ENCODE measurements at regions not wholly inside any gene's neighbourhood (a gene's known extent, or its start where the extent isn't known, plus 50 kb on each side); places are given as distances from the start of the nearest gene placed in this dataset.

DNA sequence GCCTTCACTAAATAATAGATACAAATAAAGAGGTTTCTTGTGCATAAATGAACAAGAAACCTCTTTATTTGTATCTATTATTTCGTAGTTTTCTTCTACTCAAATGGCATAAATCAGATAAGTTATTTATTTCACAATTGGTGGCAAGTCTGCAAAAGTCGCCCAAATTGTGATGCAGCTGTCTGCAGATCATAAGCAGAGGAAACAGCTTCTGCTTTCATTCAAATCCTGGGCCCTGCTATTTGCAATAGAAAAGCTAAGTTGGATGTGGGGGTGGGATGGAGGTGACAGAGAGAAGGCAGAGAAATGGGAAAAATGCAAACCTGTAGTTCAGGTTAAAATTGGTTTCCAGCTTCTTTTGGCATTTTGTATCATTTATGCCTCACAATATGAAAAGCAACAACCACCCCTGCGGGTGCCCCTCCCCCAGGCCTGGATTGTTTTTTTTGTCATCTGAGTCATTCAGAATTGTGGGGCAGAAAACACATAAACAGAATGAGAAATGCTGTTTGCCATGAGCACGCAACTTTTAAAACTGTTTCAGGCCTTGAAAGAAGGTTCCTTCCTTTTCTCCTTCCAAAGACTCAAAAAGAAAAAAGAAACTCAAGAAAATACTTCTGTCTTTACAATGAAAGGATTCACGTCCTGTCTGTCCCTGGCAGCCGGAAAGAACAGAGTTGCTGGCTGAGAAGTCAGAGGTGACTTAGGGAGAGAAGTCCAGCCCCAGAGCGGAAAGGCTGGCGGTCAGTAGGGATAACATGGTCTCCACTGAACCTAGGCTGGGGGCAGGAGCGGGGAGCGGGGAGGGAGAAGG lies 132.9 kb downstream of the BAMBI start:
- TF ChIP-seq, protein P1, sequence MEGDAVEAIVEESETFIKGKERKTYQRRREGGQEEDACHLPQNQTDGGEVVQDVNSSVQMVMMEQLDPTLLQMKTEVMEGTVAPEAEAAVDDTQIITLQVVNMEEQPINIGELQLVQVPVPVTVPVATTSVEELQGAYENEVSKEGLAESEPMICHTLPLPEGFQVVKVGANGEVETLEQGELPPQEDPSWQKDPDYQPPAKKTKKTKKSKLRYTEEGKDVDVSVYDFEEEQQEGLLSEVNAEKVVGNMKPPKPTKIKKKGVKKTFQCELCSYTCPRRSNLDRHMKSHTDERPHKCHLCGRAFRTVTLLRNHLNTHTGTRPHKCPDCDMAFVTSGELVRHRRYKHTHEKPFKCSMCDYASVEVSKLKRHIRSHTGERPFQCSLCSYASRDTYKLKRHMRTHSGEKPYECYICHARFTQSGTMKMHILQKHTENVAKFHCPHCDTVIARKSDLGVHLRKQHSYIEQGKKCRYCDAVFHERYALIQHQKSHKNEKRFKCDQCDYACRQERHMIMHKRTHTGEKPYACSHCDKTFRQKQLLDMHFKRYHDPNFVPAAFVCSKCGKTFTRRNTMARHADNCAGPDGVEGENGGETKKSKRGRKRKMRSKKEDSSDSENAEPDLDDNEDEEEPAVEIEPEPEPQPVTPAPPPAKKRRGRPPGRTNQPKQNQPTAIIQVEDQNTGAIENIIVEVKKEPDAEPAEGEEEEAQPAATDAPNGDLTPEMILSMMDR (IDR thresholded peaks at IDR 0.05) = no peak
- Histone ChIP-seq H3K4me1 (ENCODE audit: control insufficient read depth in 1 of 2, low read depth in 2 of 2) (peaks cover 10 to 36% of the 10 kb centered on the region in 2 donors), H3K27ac (no peak overlapping the region), H3K4me3 (no peak overlapping the region), H3K9me3 (no peaks in the 10 kb centered on the region), H3K27me3 (replicated peaks; ENCODE audit: insufficient read depth) (no peaks in the 10 kb centered on the region), H3K36me3 (no peaks in the 10 kb centered on the region)
- ATAC-seq (ENCODE audit: insufficient number of reproducible peaks, low FRiP score, low read depth) (no peak), DNase-seq (ENCODE audit: low spot score) (no peak)

DNA sequence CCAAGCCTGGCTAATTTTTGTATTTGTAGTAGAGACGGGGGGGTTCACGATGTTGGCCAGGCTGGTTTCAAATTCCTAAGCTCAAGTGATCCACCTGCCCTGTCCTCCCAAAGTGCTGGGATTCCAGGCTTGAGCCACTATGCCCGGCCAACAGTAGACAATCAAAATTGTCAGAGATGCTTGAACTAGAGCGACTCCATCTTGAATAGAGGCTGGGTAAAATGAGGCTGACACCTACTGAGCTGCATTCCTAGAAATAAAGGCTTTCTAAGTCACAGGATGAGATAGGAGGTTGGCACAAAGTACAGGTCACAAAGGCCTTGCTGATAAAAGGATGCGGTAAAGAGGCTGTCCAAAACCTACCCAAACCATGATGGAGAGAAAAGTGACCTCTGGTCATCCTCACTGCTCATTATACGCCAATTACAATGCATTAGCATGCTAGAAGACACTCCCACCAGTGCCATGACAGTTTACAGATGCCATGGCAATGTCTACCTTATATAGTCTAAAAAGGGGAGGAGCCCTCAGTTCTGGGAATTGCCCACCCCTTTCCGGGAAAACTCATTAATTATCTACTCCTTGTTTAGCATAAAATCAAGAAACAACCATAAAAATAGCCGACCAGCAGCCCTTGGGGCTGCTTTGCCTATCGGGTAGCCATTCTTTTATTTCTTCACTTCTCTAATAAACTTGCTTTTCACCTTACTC lies 134.5 kb downstream of the BAMBI start:
- H3K27ac ChIP-seq = no peak overlapping the region
- DNase-seq (ENCODE audit: low spot score) (no peak), ATAC-seq (ENCODE audit: insufficient number of reproducible peaks, low FRiP score, low read depth) (no peak)
- H3K36me3 ChIP-seq = no peaks in the 10 kb centered on the region
- no peaks in the 10 kb centered on the region for H3K27me3 ChIP-seq (replicated peaks; ENCODE audit: insufficient read depth)
- no peaks in the 10 kb centered on the region for H3K9me3 ChIP-seq
- TF ChIP-seq, protein P1 (IDR thresholded peaks at IDR 0.05) = no peak
- H3K4me3 ChIP-seq = no peak overlapping the region
- H3K4me1 ChIP-seq (ENCODE audit: control insufficient read depth in 1 of 2, low read depth in 2 of 2) = peaks cover 6 to 26% of the 10 kb centered on the region in 2 donors

DNA sequence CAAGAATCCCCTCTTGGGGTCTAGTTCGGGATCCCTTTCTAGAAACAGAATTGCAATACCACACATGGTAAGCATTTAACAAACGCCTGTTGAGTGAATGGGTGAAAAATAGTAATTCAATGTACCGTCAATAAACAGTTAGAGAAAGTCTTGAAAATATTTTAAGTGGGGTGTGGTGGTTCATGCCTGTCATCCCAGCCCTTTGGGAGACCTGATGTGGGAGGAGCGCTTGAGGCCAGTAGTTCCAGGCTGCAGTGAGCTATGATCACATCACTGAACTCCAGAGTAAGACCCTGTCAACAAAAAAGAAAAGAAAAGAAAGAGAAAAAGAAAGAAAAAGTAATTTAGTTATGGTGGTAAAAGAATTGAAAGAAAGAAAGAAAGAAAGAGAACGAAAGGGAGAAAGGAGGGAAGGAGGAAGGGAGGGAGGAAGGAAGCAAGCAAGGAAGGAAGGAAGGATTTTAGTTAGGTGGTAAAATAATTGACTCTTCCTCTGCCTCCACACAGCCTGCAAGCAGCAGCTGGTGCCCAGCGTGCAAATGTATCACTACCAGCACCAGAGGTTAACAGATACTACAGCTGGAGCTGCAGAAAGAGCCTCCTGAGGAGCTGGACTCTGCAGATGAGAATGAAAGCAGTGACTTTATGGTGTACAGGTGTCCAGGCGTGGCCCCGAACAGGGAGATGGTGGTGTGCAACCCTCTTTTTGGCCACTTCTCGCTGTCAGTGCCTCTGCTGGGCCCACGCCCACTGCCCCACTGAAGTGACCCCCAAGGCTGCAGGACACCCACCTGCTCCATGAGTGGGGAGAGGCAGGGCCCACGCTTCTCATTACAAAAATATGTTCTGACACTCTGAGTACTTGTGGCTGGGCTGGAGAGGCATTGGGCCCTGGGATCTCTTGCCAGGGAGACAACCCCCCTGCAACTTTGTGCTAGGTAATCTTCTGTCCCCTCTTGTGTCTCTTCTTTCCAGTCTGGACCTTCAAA lies 135.4 kb downstream of the BAMBI start:
- no peak for ATAC-seq (ENCODE audit: insufficient number of reproducible peaks, low FRiP score, low read depth)
- Histone ChIP-seq H3K36me3 (no peaks in the 10 kb centered on the region), H3K27ac (no peak overlapping the region), H3K9me3 (no peaks in the 10 kb centered on the region), H3K27me3 (replicated peaks; ENCODE audit: insufficient read depth) (no peaks in the 10 kb centered on the region), H3K4me1 (ENCODE audit: control insufficient read depth in 1 of 2, low read depth in 2 of 2) (peaks cover 4 to 17% of the 10 kb centered on the region in 2 donors), H3K4me3 (no peak overlapping the region)
- DNase-seq (ENCODE audit: low spot score) = no peak
- TF ChIP-seq, protein P1 (IDR thresholded peaks at IDR 0.05) = no peak

DNA sequence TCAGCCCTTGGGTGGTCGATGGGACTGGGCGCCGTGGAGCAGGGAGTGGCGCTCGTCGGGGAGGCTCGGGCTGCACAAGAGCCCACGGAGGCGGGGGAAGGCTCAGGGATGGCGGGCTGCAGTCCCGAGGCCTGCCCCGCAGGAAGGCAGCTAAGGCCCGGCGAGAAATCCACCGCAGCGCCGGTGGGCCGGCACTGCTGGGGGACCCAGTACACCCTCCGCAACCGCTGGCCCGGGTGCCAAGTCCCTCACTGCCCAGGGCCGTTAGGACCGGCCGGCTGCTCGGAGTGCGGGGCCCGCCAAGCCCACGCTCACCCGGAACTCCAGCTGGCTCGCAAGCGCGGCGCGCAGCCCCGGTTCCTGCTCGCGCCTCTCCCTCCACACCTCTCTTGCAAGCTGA lies 138.4 kb downstream of the BAMBI start:
- DNase-seq (ENCODE audit: low spot score) (no peak), ATAC-seq (ENCODE audit: insufficient number of reproducible peaks, low FRiP score, low read depth) (no peak)
- no peak overlapping the region for H3K27ac ChIP-seq
- no peaks in the 10 kb centered on the region for H3K36me3 ChIP-seq
- H3K9me3 ChIP-seq = no peaks in the 10 kb centered on the region
- TF ChIP-seq, protein P1 (IDR thresholded peaks at IDR 0.05) = no peak
- H3K4me3 ChIP-seq = no peak overlapping the region
- peaks cover 0 to 2% of the 10 kb centered on the region in 2 donors for H3K4me1 ChIP-seq (ENCODE audit: control insufficient read depth in 1 of 2, low read depth in 2 of 2)
- no peaks in the 10 kb centered on the region for H3K27me3 ChIP-seq (replicated peaks; ENCODE audit: insufficient read depth)

Data from thoracic aorta (tissue), 2 donors.